ENCODE measurements at regions not wholly inside any gene's neighbourhood (a gene's known extent, or its start where the extent isn't known, plus 50 kb on each side); places are given as distances from the start of the nearest gene placed in this dataset.

- TF ChIP-seq EZH2 (IDR thresholded peaks at IDR 0.05; ENCODE audit: low read length) (no peak), CTCF (optimal IDR thresholded peaks at IDR 0.05 in 1 of 3, IDR thresholded peaks at IDR 0.05 in 1 of 3, conservative IDR thresholded peaks at IDR 0.05 in 1 of 3; ENCODE audit: extremely low read depth in 1 of 3, insufficient read depth in 2 of 3, low read length in 3 of 3) (no peak)
These were observed 135.9 kb downstream of the MACROH2A1 start for GRCh38 chr5:135263022-135263668.
